Suprapubic skin (tissue), 4 donors: ENCODE measurements at regions not wholly inside any gene's neighbourhood (a gene's known extent, or its start where the extent isn't known, plus 50 kb on each side); places are given as distances from the start of the nearest gene placed in this dataset.

ENCODE experiments used
- CTCF ChIP-seq, 2 donors: fragments of 200-600 bp in 1 of 2; fragments of 450-650 bp in 1 of 2; sonication (generic) in 1 of 2; IDR thresholded peaks; one replicate each; pipeline ENCODE4 v1.5.1; 2016 to 2019; ENCODE audit warnings: antibody characterized with exemption in 2 of 2, mild to moderate bottlenecking in 1 of 2, moderate library complexity in 1 of 2
- POLR2A ChIP-seq, 2 donors: fragments of 450-650 bp; IDR thresholded peaks; one replicate each; pipeline ENCODE4 v1.6.1; 2017; ENCODE audit warnings: antibody characterized with exemption in 2 of 2, mild to moderate bottlenecking in 2 of 2, moderate library complexity in 2 of 2
- POLR2AphosphoS5 ChIP-seq, 3 donors: sonication (generic); formaldehyde crosslinking; IDR thresholded peaks; one replicate each; pipeline ENCODE4 v1.6.1; 2017; ENCODE audit warnings: antibody characterized with exemption in 3 of 3

- TF ChIP-seq CTCF (IDR thresholded peaks at IDR 0.05): no peak
- no peak for TF ChIP-seq POLR2AphosphoS5 (IDR thresholded peaks at IDR 0.05)
- no peak for TF ChIP-seq POLR2A (IDR thresholded peaks at IDR 0.05)
These were observed 382.4 kb downstream of the NNT start for GRCh38 chr5:43985411-43985810.
